ENCODE measurements at regions not wholly inside any gene's neighbourhood (a gene's known extent, or its start where the extent isn't known, plus 50 kb on each side); places are given as distances from the start of the nearest gene placed in this dataset.
"Not testable (repeated sequence)": the region's sequence is repeated elsewhere in the genome, so short reads cannot be mapped to it uniquely, and the experiment has no call there.

- H3K27me3 ChIP-seq (ENCODE audit: control insufficient read depth in 1 of 2, insufficient read depth in 2 of 2, low read length in 1 of 2), result peaks cover 0 to 1% of the 10 kb centered on the region in 2 donors
- no peak overlapping the region for H3K27ac ChIP-seq (ENCODE audit: low read depth in 1 of 2, low read length in 2 of 2)
- intact Hi-C loops (cut with DNase I), result no loop called here
- no peaks in the 10 kb centered on the region for H3K4me1 ChIP-seq (ENCODE audit: control insufficient read depth in 1 of 2, insufficient read depth in 2 of 2, low read length in 2 of 2)
- no peak for DNase-seq
- no peak for ATAC-seq (ENCODE audit: low FRiP score)
- H3K4me3 ChIP-seq (ENCODE audit: low read length in 2 of 2), result no peak overlapping the region
- H3K9me3 ChIP-seq (ENCODE audit: control insufficient read depth, low read length), result no peaks in the 10 kb centered on the region
- WGBS, 2 donors, result 77 to 81% methylated on average over 3 of the region's 3 CpGs
- no peaks in the 10 kb centered on the region for H3K36me3 ChIP-seq (ENCODE audit: control insufficient read depth in 1 of 2, insufficient read depth in 2 of 2, low read length in 1 of 2)
Measured at GRCh38 chr1:177701654-177702353, 268.1 kb downstream of the SEC16B start.

- Histone ChIP-seq H3K9me3 (ENCODE audit: control insufficient read depth, low read length) (no peaks in the 10 kb centered on the region), H3K27me3 (ENCODE audit: control insufficient read depth in 1 of 2, insufficient read depth in 2 of 2, low read length in 1 of 2) (peaks cover 0 to 1% of the 10 kb centered on the region in 2 donors), H3K27ac (ENCODE audit: low read depth in 1 of 2, low read length in 2 of 2) (no peak overlapping the region), H3K4me3 (ENCODE audit: low read length in 2 of 2) (no peak overlapping the region), H3K4me1 (ENCODE audit: control insufficient read depth in 1 of 2, insufficient read depth in 2 of 2, low read length in 2 of 2) (no peaks in the 10 kb centered on the region), H3K36me3 (ENCODE audit: control insufficient read depth in 1 of 2, insufficient read depth in 2 of 2, low read length in 1 of 2) (no peaks in the 10 kb centered on the region)
- ATAC-seq (ENCODE audit: low FRiP score) (no peak), DNase-seq (no peak)
- WGBS, 2 donors, result 80 to 82% methylated on average over 5 of the region's 5 CpGs
- intact Hi-C loops (cut with DNase I), result no loop called here
Measured at GRCh38 chr1:177700856-177701255, 269.0 kb downstream of the SEC16B start.

DNA sequence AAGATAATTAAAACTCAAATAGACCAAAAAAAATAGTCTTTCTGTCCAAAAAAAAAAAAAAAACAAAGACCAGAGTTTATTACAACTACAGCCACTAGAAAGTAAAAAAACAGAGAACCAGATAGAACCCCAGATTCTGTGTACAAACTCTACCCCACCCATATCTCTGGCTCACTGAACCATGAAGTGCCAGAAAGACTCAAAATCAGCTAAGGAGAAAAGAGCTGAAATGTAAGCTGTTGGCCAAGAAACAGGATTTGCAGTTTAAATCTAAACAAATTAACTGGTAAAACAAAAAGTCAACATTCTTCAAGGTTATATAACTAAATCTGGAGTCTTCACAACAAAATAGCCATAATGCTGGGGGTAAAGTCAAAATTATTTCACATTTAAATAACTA, 278.9 kb downstream of the SEC16B start:
- H3K4me3 ChIP-seq (ENCODE audit: low read length in 2 of 2), result no peak overlapping the region
- H3K27me3 ChIP-seq (ENCODE audit: control insufficient read depth in 1 of 2, insufficient read depth in 2 of 2, low read length in 1 of 2), result peaks cover 0 to 3% of the 10 kb centered on the region in 2 donors
- H3K4me1 ChIP-seq (ENCODE audit: control insufficient read depth in 1 of 2, insufficient read depth in 2 of 2, low read length in 2 of 2), result no peaks in the 10 kb centered on the region
- intact Hi-C loops (cut with DNase I), result no loop called here
- ATAC-seq (ENCODE audit: low FRiP score) (no peak), DNase-seq (no peak)
- H3K27ac ChIP-seq (ENCODE audit: low read depth in 1 of 2, low read length in 2 of 2), result no peak overlapping the region
- H3K9me3 ChIP-seq (ENCODE audit: control insufficient read depth, low read length), result peaks cover 2% of the 10 kb centered on the region
- H3K36me3 ChIP-seq (ENCODE audit: control insufficient read depth in 1 of 2, insufficient read depth in 2 of 2, low read length in 1 of 2), result no peaks in the 10 kb centered on the region

GRCh38 chr1:177687544-177687943, 282.3 kb downstream of the SEC16B start:
- intact Hi-C loops (cut with DNase I), result no loop called here
- Histone ChIP-seq H3K27me3 (ENCODE audit: control insufficient read depth in 1 of 2, insufficient read depth in 2 of 2, low read length in 1 of 2) (peaks cover 0 to 3% of the 10 kb centered on the region in 2 donors), H3K27ac (ENCODE audit: low read depth in 1 of 2, low read length in 2 of 2) (no peak overlapping the region), H3K9me3 (ENCODE audit: control insufficient read depth, low read length) (peaks cover 2% of the 10 kb centered on the region), H3K4me1 (ENCODE audit: control insufficient read depth in 1 of 2, insufficient read depth in 2 of 2, low read length in 2 of 2) (no peaks in the 10 kb centered on the region), H3K4me3 (ENCODE audit: low read length in 2 of 2) (no peak overlapping the region), H3K36me3 (ENCODE audit: control insufficient read depth in 1 of 2, insufficient read depth in 2 of 2, low read length in 1 of 2) (no peaks in the 10 kb centered on the region)
- no peak for DNase-seq
- WGBS, 2 donors, result 37 to 39% methylated on average over 3 of the region's 3 CpGs
- ATAC-seq (ENCODE audit: low FRiP score), result no peak

DNA sequence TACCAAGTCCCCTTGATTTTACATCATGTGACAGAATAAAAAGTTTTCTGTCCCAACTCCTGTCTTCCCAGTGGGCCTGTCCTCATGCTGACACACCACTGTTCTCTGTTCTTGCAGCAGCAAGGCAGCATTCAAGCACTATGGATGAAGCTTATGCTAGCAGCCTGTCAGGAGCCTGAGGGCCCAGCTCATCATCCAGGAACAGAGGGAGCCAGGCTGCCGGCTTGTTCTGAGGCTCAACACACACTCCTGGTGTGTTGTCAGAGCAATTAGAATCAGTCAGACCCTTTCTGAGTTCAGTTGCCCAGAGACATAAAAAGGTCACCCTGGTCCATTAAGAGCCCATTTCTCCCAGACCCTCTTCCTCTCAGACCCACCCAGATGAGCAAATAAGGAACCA, 282.9 kb downstream of the SEC16B start:
- DNase-seq (no peak), ATAC-seq (ENCODE audit: low FRiP score) (no peak)
- H3K9me3 ChIP-seq (ENCODE audit: control insufficient read depth, low read length), result peaks cover 2% of the 10 kb centered on the region
- no peaks in the 10 kb centered on the region for H3K36me3 ChIP-seq (ENCODE audit: control insufficient read depth in 1 of 2, insufficient read depth in 2 of 2, low read length in 1 of 2)
- H3K4me1 ChIP-seq (ENCODE audit: control insufficient read depth in 1 of 2, insufficient read depth in 2 of 2, low read length in 2 of 2), result no peaks in the 10 kb centered on the region
- peaks cover 0 to 3% of the 10 kb centered on the region in 2 donors for H3K27me3 ChIP-seq (ENCODE audit: control insufficient read depth in 1 of 2, insufficient read depth in 2 of 2, low read length in 1 of 2)
- H3K27ac ChIP-seq (ENCODE audit: low read depth in 1 of 2, low read length in 2 of 2), result no peak overlapping the region
- intact Hi-C loops (cut with DNase I), result no loop called here
- H3K4me3 ChIP-seq (ENCODE audit: low read length in 2 of 2), result no peak overlapping the region
- WGBS, 2 donors, result 9 to 18% methylated on average over 1 of the region's 1 CpG

DNA sequence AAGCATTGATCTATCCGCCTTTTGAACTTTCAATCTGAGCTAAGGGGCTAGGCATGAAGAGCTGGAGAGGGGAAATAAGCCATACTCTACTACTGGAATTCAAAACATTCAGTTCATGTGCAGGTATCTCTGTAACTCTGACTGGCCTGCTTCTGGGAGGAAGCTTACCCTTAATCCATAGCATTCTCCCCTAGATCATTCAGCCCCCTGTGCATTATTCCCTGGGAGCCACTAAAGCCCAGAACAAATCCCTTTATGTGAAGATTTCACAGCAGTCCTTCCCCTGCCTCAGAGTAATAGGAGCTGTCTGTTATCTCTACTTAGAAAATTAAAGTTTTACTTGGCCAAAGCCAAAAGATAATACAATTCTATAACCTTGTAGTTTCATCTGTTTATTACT, 300.7 kb downstream of the SEC16B start:
- WGBS, 2 donors, result 55 to 62% methylated on average over 1 of the region's 1 CpG
- DNase-seq (no peak), ATAC-seq (ENCODE audit: low FRiP score) (no peak)
- Histone ChIP-seq H3K36me3 (ENCODE audit: control insufficient read depth in 1 of 2, insufficient read depth in 2 of 2, low read length in 1 of 2) (no peaks in the 10 kb centered on the region), H3K27me3 (ENCODE audit: control insufficient read depth in 1 of 2, insufficient read depth in 2 of 2, low read length in 1 of 2) (no peaks in the 10 kb centered on the region), H3K9me3 (ENCODE audit: control insufficient read depth, low read length) (no peaks in the 10 kb centered on the region), H3K4me3 (ENCODE audit: low read length in 2 of 2) (no peak overlapping the region), H3K4me1 (ENCODE audit: control insufficient read depth in 1 of 2, insufficient read depth in 2 of 2, low read length in 2 of 2) (no peaks in the 10 kb centered on the region), H3K27ac (ENCODE audit: low read depth in 1 of 2, low read length in 2 of 2) (no peak overlapping the region)
- intact Hi-C loops (cut with DNase I), result no loop called here

DNA sequence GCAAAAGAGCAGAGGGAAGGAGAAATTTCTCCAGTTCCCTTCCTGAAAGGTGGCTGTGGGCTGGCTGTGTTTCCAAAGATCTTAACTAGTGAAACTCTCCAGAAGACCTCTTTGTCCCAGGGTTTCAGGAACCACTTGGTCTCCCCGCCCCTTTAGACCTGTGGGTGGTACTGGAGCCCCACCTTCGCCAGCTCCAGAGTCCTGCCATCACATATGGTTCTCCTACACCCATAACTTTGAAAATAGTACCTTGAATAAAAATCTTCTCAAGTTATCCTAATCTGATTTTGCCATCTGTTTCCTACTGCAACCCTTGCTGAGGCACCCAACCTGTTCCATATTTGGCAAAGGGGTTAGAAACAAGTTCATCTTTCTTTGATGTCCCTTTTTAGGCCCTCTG, 303.9 kb downstream of the SEC16B start:
- no peak overlapping the region for H3K4me3 ChIP-seq (ENCODE audit: low read length in 2 of 2)
- H3K36me3 ChIP-seq (ENCODE audit: control insufficient read depth in 1 of 2, insufficient read depth in 2 of 2, low read length in 1 of 2), result no peaks in the 10 kb centered on the region
- intact Hi-C loops (cut with DNase I), result no loop called here
- WGBS, 2 donors, result 67 to 72% methylated on average over 2 of the region's 2 CpGs
- ATAC-seq (ENCODE audit: low FRiP score) (no peak), DNase-seq (no peak)
- H3K27ac ChIP-seq (ENCODE audit: low read depth in 1 of 2, low read length in 2 of 2), result no peak overlapping the region
- H3K9me3 ChIP-seq (ENCODE audit: control insufficient read depth, low read length), result no peaks in the 10 kb centered on the region
- H3K27me3 ChIP-seq (ENCODE audit: control insufficient read depth in 1 of 2, insufficient read depth in 2 of 2, low read length in 1 of 2), result no peaks in the 10 kb centered on the region
- no peaks in the 10 kb centered on the region for H3K4me1 ChIP-seq (ENCODE audit: control insufficient read depth in 1 of 2, insufficient read depth in 2 of 2, low read length in 2 of 2)

DNA sequence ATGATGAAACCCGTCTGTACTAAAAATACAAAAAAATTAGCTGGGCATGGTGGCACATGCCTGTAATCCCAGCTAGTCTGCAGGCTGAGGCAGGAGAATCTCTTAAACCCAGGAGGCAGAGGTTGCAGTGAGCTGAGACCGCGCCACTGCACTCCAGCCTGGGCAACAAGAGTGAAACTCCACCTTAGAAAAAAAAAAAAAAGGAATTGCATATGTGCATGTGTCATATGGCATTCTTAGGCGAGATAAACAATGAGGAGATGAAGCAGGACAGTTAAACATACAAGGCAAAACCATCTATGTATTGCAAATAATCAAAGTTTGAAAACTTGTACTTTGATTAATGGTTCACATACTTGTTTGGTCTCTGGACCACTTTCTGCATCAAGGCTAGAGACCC, 305.1 kb downstream of the SEC16B start:
- DNase-seq; H3K27me3 ChIP-seq (ENCODE audit: control insufficient read depth in 1 of 2, insufficient read depth in 2 of 2, low read length in 1 of 2); H3K27ac ChIP-seq (ENCODE audit: low read depth in 1 of 2, low read length in 2 of 2); H3K9me3 ChIP-seq (ENCODE audit: control insufficient read depth, low read length); H3K4me1 ChIP-seq (ENCODE audit: control insufficient read depth in 1 of 2, insufficient read depth in 2 of 2, low read length in 2 of 2); ATAC-seq (ENCODE audit: low FRiP score); H3K36me3 ChIP-seq (ENCODE audit: control insufficient read depth in 1 of 2, insufficient read depth in 2 of 2, low read length in 1 of 2); H3K4me3 ChIP-seq (ENCODE audit: low read length in 2 of 2); intact Hi-C loops (cut with DNase I): not testable (repeated sequence)
- WGBS, 2 donors, result 77 to 80% methylated on average over 4 of the region's 4 CpGs

DNA sequence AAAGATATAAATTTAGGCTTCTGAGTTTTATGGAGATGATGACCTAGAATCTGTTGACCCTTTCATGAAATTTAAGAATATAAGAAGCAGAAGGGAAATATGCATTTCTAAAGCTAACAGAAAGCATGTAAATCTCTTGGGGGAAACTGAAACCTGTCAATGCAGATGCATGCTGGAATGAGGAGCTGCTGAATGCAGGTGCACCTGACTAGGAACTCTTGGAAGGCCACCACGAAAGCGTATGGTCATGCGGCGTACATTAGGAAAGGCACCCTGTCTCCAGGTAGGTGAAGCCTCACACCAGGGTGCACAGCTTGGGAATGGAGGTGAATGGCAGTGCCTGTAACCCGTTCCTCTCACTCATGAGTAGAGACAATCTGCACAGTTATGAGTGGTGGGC, 309.7 kb downstream of the SEC16B start:
- peaks cover 3% of the 10 kb centered on the region for H3K9me3 ChIP-seq (ENCODE audit: control insufficient read depth, low read length)
- no peak overlapping the region for H3K4me3 ChIP-seq (ENCODE audit: low read length in 2 of 2)
- H3K27me3 ChIP-seq (ENCODE audit: control insufficient read depth in 1 of 2, insufficient read depth in 2 of 2, low read length in 1 of 2), result no peaks in the 10 kb centered on the region
- DNase-seq (no peak), ATAC-seq (ENCODE audit: low FRiP score) (no peak)
- H3K36me3 ChIP-seq (ENCODE audit: control insufficient read depth in 1 of 2, insufficient read depth in 2 of 2, low read length in 1 of 2), result no peaks in the 10 kb centered on the region
- intact Hi-C loops (cut with DNase I), result no loop called here
- no peaks in the 10 kb centered on the region for H3K4me1 ChIP-seq (ENCODE audit: control insufficient read depth in 1 of 2, insufficient read depth in 2 of 2, low read length in 2 of 2)
- no peak overlapping the region for H3K27ac ChIP-seq (ENCODE audit: low read depth in 1 of 2, low read length in 2 of 2)
- WGBS, 2 donors, result 89 to 95% methylated on average over 5 of the region's 5 CpGs
